ENCODE measurements at regions not wholly inside any gene's neighbourhood (a gene's known extent, or its start where the extent isn't known, plus 50 kb on each side); places are given as distances from the start of the nearest gene placed in this dataset.
"Not testable (repeated sequence)": the region's sequence is repeated elsewhere in the genome, so short reads cannot be mapped to it uniquely, and the experiment has no call there.

- TF ChIP-seq CTCF (IDR thresholded peaks at IDR 0.05; ENCODE audit: low read length, missing control alignments), result no peak
- H3K4me3 ChIP-seq (replicated peaks; ENCODE audit: low read depth, low read length), result no peak overlapping the region
- DNase-seq (ENCODE audit: low read depth), result no peak
Measured at GRCh38 chr3:70640481-70640880, 328.0 kb upstream of the MDFIC2 start.

GRCh38 chr3:70635301-70635700 lies 322.9 kb upstream of the MDFIC2 start:
- DNase-seq (ENCODE audit: low read depth), result no peak
- no peak overlapping the region for H3K4me3 ChIP-seq (replicated peaks; ENCODE audit: low read depth, low read length)
- no peak for TF ChIP-seq CTCF (IDR thresholded peaks at IDR 0.05; ENCODE audit: low read length, missing control alignments)

- H3K4me3 ChIP-seq (replicated peaks; ENCODE audit: low read depth, low read length), result no peak overlapping the region
- no peak for TF ChIP-seq CTCF (IDR thresholded peaks at IDR 0.05; ENCODE audit: low read length, missing control alignments)
- no peak for DNase-seq (ENCODE audit: low read depth)
Measured at GRCh38 chr3:70631716-70632307, 319.4 kb upstream of the MDFIC2 start.

- H3K4me3 ChIP-seq (replicated peaks; ENCODE audit: low read depth, low read length), result no peak overlapping the region
- DNase-seq (ENCODE audit: low read depth), result no peak
- TF ChIP-seq CTCF (IDR thresholded peaks at IDR 0.05; ENCODE audit: low read length, missing control alignments), result no peak
Measured at GRCh38 chr3:70621451-70621850, 309.0 kb upstream of the MDFIC2 start.

GRCh38 chr3:70620956-70621355 lies 308.5 kb upstream of the MDFIC2 start:
- no peak overlapping the region for H3K4me3 ChIP-seq (replicated peaks; ENCODE audit: low read depth, low read length)
- DNase-seq (ENCODE audit: low read depth), result no peak
- no peak for TF ChIP-seq CTCF (IDR thresholded peaks at IDR 0.05; ENCODE audit: low read length, missing control alignments)

GRCh38 chr3:70620367-70620766 lies 307.9 kb upstream of the MDFIC2 start:
- no peak overlapping the region for H3K4me3 ChIP-seq (replicated peaks; ENCODE audit: low read depth, low read length)
- no peak for TF ChIP-seq CTCF (IDR thresholded peaks at IDR 0.05; ENCODE audit: low read length, missing control alignments)
- no peak for DNase-seq (ENCODE audit: low read depth)

GRCh38 chr3:70618151-70618550 lies 305.7 kb upstream of the MDFIC2 start:
- DNase-seq (ENCODE audit: low read depth), result no peak
- no peak overlapping the region for H3K4me3 ChIP-seq (replicated peaks; ENCODE audit: low read depth, low read length)
- no peak for TF ChIP-seq CTCF (IDR thresholded peaks at IDR 0.05; ENCODE audit: low read length, missing control alignments)

GRCh38 chr3:70617349-70617748 lies 304.9 kb upstream of the MDFIC2 start:
- DNase-seq (ENCODE audit: low read depth); H3K4me3 ChIP-seq (replicated peaks; ENCODE audit: low read depth, low read length): not testable (repeated sequence)
